ENCODE measurements at regions not wholly inside any gene's neighbourhood (a gene's known extent, or its start where the extent isn't known, plus 50 kb on each side); places are given as distances from the start of the nearest gene placed in this dataset.

GRCh38 chr10:130230036-130230435, 93.8 kb downstream of the GLRX3 start:
- DNase-seq: no peak

- DNase-seq: no peak
Observed at GRCh38 chr10:130230611-130231010, 94.4 kb downstream of the GLRX3 start.

- DNase-seq: no peak
Observed at GRCh38 chr10:130231251-130231741, 95.1 kb downstream of the GLRX3 start.

- no peak for DNase-seq
Observed at GRCh38 chr10:130232166-130233034, 96.2 kb downstream of the GLRX3 start.

- DNase-seq: no peak
Observed at GRCh38 chr10:130233035-130233360, 96.8 kb downstream of the GLRX3 start.

GRCh38 chr10:130233426-130233825, 97.2 kb downstream of the GLRX3 start:
- DNase-seq: no peak

GRCh38 chr10:130234171-130234965, 98.2 kb downstream of the GLRX3 start:
- DNase-seq: no peak

- DNase-seq: no peak
Observed at GRCh38 chr10:130236711-130237110, 100.5 kb downstream of the GLRX3 start.

GRCh38 chr10:130240409-130240808, 104.2 kb downstream of the GLRX3 start:
- DNase-seq: no peak

- DNase-seq: no peak
Observed at GRCh38 chr10:130242513-130242912, 106.3 kb downstream of the GLRX3 start.

GRCh38 chr10:130243015-130243414, 106.8 kb downstream of the GLRX3 start:
- no peak for DNase-seq

GRCh38 chr10:130244031-130244927, 108.1 kb downstream of the GLRX3 start:
- DNase-seq: no peak

GRCh38 chr10:130244928-130245495, 108.8 kb downstream of the GLRX3 start:
- DNase-seq: no peak

GRCh38 chr10:130246113-130246512, 109.9 kb downstream of the GLRX3 start:
- DNase-seq: no peak

- no peak for DNase-seq
Observed at GRCh38 chr10:130250127-130250526, 113.9 kb downstream of the GLRX3 start.

GRCh38 chr10:130251766-130252165, 115.6 kb downstream of the GLRX3 start:
- DNase-seq: no peak

GRCh38 chr10:130254243-130254642, 118.1 kb downstream of the GLRX3 start:
- DNase-seq: no peak

GRCh38 chr10:130254662-130255061, 118.5 kb downstream of the GLRX3 start:
- no peak for DNase-seq

GRCh38 chr10:130255777-130256176, 119.6 kb downstream of the GLRX3 start:
- no peak for DNase-seq

- DNase-seq: no peak
Observed at GRCh38 chr10:130257897-130258296, 121.7 kb downstream of the GLRX3 start.

GRCh38 chr10:130259380-130259779, 123.2 kb downstream of the GLRX3 start:
- DNase-seq: no peak

GRCh38 chr10:130261306-130261705, 125.1 kb downstream of the GLRX3 start:
- DNase-seq: no peak

- no peak for DNase-seq
Observed at GRCh38 chr10:130261766-130262165, 125.6 kb downstream of the GLRX3 start.
